Ovary (tissue), 7 donors: ENCODE measurements at regions not wholly inside any gene's neighbourhood (a gene's known extent, or its start where the extent isn't known, plus 50 kb on each side); places are given as distances from the start of the nearest gene placed in this dataset.

Experiments used
- DNase-seq, 5 donors: peaks; one replicate each; pipeline ENCODE4 v3.0.0-alpha.2; 2019 to 2020
- H3K27ac ChIP-seq, 2 donors: fragments of 200-600 bp; one replicate each; pipeline versions ENCODE4 v1.5.1 to v1.8.0; 2019 to 2022
- H3K27me3 ChIP-seq: fragments of 200-600 bp; one replicate; pipeline ENCODE4 v1.8.0; 2022
- H3K36me3 ChIP-seq: fragments of 200-600 bp; sonication (generic); one replicate; pipeline ENCODE4 v1.5.1; 2019
- H3K4me1 ChIP-seq: one replicate; pipeline ENCODE4 v1.8.1; 2013; ENCODE audit warnings: mild to moderate bottlenecking, moderate library complexity; ENCODE audit not compliant: insufficient read depth
- H3K4me3 ChIP-seq: fragments of 200-600 bp; sonication (generic); one replicate; pipeline ENCODE4 v1.5.1; 2017
- H3K9me3 ChIP-seq, 2 donors: fragments of 200-600 bp in 1 of 2; sonication (generic) in 1 of 2; one replicate each; pipeline versions ENCODE4 v1.5.1 to v1.8.1; 2013 to 2019; ENCODE audit warnings: mild to moderate bottlenecking in 1 of 2, moderate library complexity in 1 of 2
- EP300 ChIP-seq: sonication (generic); formaldehyde crosslinking; IDR thresholded peaks from one replicate; pipeline ENCODE4 v1.6.1; 2017; ENCODE audit warnings: antibody characterized with exemption
- POLR2A ChIP-seq: fragments of 450-650 bp; IDR thresholded peaks from one replicate; pipeline ENCODE4 v1.6.1; 2017; ENCODE audit warnings: antibody characterized with exemption, mild to moderate bottlenecking, moderate library complexity
- WGBS, 3 donors: extraction: QIAGEN DNeasy Blood & Tissue Kit in 1 of 3; methylation state at CpG; one replicate each; pipeline versions ENCODE4 v1.1.5 to v1.1.7; 2013 to 2017; 5-methylcytosine and 5-hydroxymethylcytosine counted together
- intact Hi-C, 4 donors: fragments of 100-400 bp; cut with DNase I; formaldehyde crosslinking; loops; one replicate each; pipeline versions ENCODE4 v1.11.0 to v1.15.1; 2022 to 2023
- TF ChIP-seq, protein P1 (sequence below), 3 donors: fragments of 450-650 bp in 2 of 3; fragments of 200-600 bp in 1 of 3; IDR thresholded peaks; one replicate each; pipeline versions ENCODE4 v1.5.1 to v1.8.0; 2016 to 2022; ENCODE audit warnings: antibody characterized with exemption in 3 of 3, mild to moderate bottlenecking in 1 of 3
- donor health status: DM: no; HTN: no; CAD: no; lungs with moderate emphysema.
- donor health status: DM: no; HTN: no; CAD: no.
- donor health status: Bipolar disorder and iron deficiency.
- donor health status: DM: no; HTN: no; CAD: no.
- donor health status: DM: yes; HTN: yes; CAD: no.

DNA sequence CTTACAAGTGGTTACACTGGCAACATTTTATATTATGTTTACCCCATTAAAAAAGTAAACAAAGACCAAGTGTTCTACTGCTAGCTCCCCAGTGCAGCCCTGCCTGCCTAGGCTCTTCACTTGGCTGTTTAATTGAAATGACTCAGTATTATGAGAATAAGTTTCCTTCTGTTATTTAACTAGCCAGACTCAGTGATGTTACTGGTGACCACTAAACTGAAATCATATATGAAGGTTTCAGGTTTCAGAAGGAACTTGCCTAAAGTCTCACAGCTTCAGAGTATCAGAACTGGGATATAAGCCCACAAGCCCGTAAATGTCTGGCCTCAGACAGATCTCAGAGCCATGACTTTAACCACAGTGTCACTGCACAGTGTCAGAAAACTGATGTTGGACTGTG is 66.8 kb upstream of the EXOC4 start:
- Histone ChIP-seq H3K4me1 (no peaks in the 10 kb centered on the region), H3K36me3 (no peaks in the 10 kb centered on the region), H3K27me3 (no peaks in the 10 kb centered on the region), H3K27ac (no peak overlapping the region), H3K4me3 (no peak overlapping the region), H3K9me3 (no peaks in the 10 kb centered on the region)
- 59 to 77% (median 62%) methylated on average over 1 of the region's 1 CpG for WGBS, 3 donors
- TF ChIP-seq POLR2A (no peak), EP300 (no peak)
- TF ChIP-seq, protein P1, sequence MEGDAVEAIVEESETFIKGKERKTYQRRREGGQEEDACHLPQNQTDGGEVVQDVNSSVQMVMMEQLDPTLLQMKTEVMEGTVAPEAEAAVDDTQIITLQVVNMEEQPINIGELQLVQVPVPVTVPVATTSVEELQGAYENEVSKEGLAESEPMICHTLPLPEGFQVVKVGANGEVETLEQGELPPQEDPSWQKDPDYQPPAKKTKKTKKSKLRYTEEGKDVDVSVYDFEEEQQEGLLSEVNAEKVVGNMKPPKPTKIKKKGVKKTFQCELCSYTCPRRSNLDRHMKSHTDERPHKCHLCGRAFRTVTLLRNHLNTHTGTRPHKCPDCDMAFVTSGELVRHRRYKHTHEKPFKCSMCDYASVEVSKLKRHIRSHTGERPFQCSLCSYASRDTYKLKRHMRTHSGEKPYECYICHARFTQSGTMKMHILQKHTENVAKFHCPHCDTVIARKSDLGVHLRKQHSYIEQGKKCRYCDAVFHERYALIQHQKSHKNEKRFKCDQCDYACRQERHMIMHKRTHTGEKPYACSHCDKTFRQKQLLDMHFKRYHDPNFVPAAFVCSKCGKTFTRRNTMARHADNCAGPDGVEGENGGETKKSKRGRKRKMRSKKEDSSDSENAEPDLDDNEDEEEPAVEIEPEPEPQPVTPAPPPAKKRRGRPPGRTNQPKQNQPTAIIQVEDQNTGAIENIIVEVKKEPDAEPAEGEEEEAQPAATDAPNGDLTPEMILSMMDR (IDR thresholded peaks at IDR 0.05), result no peak
- intact Hi-C loops, result loop anchor here in 1 of 4 donors (10.0 kb wide), 1 partner anchor 629 kb away; no protein-coding TSS in a partner anchor
- DNase-seq, result no peak

DNA sequence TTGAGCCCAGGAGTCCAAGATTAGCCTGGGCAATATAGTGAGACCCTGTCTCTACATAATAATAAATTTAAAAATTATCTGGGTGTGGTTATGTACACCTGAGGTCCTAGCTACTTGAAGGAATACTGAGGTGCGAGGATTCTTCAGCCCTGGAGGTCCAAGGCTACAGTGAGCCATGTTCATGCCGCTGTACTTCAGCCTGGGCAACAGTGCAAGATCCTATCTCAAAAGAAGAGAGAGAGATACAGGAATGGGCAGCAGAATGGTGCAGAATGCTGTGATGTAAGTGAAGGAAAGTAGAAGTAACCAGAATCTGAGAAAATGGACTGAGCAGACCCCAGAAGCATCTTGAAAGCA is 62.7 kb upstream of the EXOC4 start:
- intact Hi-C loops, result no loop called here
- no peaks in the 10 kb centered on the region for H3K4me1 ChIP-seq
- H3K4me3 ChIP-seq, result no peak overlapping the region
- no peaks in the 10 kb centered on the region for H3K36me3 ChIP-seq
- no peaks in the 10 kb centered on the region for H3K27me3 ChIP-seq
- 93 to 95% (median 94%) methylated on average over 2 of the region's 2 CpGs for WGBS, 3 donors
- H3K27ac ChIP-seq, result no peak overlapping the region
- no peaks in the 10 kb centered on the region for H3K9me3 ChIP-seq
- no peak for TF ChIP-seq POLR2A
- no peak for TF ChIP-seq EP300
- TF ChIP-seq, protein P1 (IDR thresholded peaks at IDR 0.05), result no peak
- DNase-seq, result no peak

DNA sequence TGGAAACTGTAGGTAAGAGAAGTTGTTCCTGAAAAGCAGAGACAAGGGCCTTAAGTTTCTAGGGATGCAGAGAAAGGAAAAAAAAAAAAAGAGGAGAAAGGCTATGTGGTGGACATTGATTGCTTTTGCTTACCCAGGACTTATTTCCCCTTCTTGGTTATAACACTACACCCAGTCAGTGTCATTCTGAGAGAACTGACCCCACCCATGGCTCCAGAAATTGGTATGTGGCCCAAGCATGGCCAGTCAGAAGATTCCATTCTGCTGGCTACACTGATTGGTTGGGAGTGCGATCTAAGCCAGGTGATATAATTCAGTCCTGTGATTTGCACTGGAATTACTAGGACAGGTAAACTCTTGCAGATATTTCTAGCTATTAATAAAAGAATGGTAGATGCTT is 62.2 kb upstream of the EXOC4 start:
- DNase-seq, result no peak
- TF ChIP-seq, protein P1 (IDR thresholded peaks at IDR 0.05), result no peak
- no peak for TF ChIP-seq EP300
- TF ChIP-seq POLR2A, result no peak
- Histone ChIP-seq H3K4me1 (no peaks in the 10 kb centered on the region), H3K27me3 (no peaks in the 10 kb centered on the region), H3K36me3 (no peaks in the 10 kb centered on the region), H3K4me3 (no peak overlapping the region), H3K27ac (no peak overlapping the region), H3K9me3 (no peaks in the 10 kb centered on the region)
- intact Hi-C loops, result no loop called here
- WGBS, 3 donors, result 97 to 100% (median 97%) methylated on average over 1 of the region's 1 CpG

DNA sequence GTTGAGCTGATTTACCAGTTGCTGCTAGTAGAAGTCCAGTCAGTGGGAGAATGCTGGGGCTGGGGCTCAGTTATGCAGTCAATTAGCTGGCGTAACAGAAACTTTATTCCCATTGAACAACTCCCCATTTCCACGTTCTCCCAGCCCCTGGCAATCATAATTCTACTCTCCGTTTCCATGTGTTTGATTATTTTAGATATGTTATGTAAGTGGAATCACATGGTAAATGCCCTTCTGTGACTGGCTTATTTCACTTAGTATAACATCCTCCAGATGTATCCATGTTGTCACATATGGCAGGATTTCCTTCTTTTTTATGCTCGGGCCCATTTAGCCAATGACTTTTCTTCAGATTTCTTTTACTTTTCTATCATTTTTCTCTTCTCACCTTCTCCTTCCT is 61.1 kb upstream of the EXOC4 start:
- intact Hi-C loops, result no loop called here
- no peak overlapping the region for H3K27ac ChIP-seq
- H3K27me3 ChIP-seq, result no peaks in the 10 kb centered on the region
- no peaks in the 10 kb centered on the region for H3K4me1 ChIP-seq
- no peak for DNase-seq
- no peak overlapping the region for H3K4me3 ChIP-seq
- TF ChIP-seq EP300, result no peak
- TF ChIP-seq POLR2A, result no peak
- TF ChIP-seq, protein P1 (IDR thresholded peaks at IDR 0.05), result no peak
- no peaks in the 10 kb centered on the region for H3K36me3 ChIP-seq
- WGBS, 3 donors, result 66 to 77% (median 76%) methylated on average over 4 of the region's 4 CpGs
- H3K9me3 ChIP-seq, result no peaks in the 10 kb centered on the region

DNA sequence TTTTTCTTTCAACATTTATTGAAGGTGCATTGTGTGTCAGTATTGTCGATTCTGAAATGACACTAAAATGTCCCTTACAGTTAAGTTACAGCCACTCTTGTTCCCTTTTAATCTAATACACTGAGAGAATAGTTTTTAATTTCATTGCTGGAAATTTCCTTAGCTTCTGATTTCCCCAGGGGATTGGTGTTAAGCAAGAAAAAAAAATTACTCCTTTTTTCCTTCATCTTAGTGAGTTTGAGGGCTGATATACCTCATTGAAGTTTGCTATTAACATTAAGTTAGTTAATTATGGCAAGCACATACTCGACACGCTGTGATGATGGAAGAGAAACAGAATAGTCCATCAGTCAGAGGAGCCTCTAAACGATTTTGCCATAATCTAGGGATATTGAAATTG is 57.0 kb upstream of the EXOC4 start:
- Histone ChIP-seq H3K27me3 (no peaks in the 10 kb centered on the region), H3K36me3 (no peaks in the 10 kb centered on the region), H3K9me3 (no peaks in the 10 kb centered on the region), H3K4me1 (no peaks in the 10 kb centered on the region), H3K27ac (no peak overlapping the region), H3K4me3 (no peak overlapping the region)
- TF ChIP-seq POLR2A (no peak), EP300 (no peak)
- TF ChIP-seq, protein P1 (IDR thresholded peaks at IDR 0.05), result no peak
- intact Hi-C loops, result no loop called here
- 83 to 84% (median 84%) methylated on average over 4 of the region's 4 CpGs for WGBS, 3 donors
- DNase-seq, result no peak
